SK-N-MC (cell line): ENCODE measurements at regions not wholly inside any gene's neighbourhood (a gene's known extent, or its start where the extent isn't known, plus 50 kb on each side); places are given as distances from the start of the nearest gene placed in this dataset.

ENCODE experiments used
- EZH2 ChIP-seq: fragments of 200-600 bp; sonication (generic); IDR thresholded peaks from one replicate; pipeline ENCODE4 v1.6.1; 2017; ENCODE audit warnings: antibody characterized with exemption
- FOXP2 ChIP-seq: optimal IDR thresholded peaks from 2 replicates; pipeline ENCODE3; 2011; ENCODE audit warnings: mild to moderate bottlenecking, moderate library complexity; ENCODE audit not compliant: insufficient read depth; ENCODE audit errors: extremely low read length, control extremely low read depth
- POLR2AphosphoS5 ChIP-seq: IDR thresholded peaks from 2 replicates; pipeline ENCODE4 v1.6.1; 2012; ENCODE audit warnings: mild to moderate bottlenecking, low read depth, low read length, borderline replicate concordance

- TF ChIP-seq POLR2AphosphoS5, result no peak
- no peak for TF ChIP-seq EZH2
- no peak for TF ChIP-seq FOXP2
These were observed 567.3 kb upstream of the LMCD1 start for GRCh38 chr3:7934362-7934761.
